HL-60 (cell line): ENCODE measurements at regions not wholly inside any gene's neighbourhood (a gene's known extent, or its start where the extent isn't known, plus 50 kb on each side); places are given as distances from the start of the nearest gene placed in this dataset.
A peak's percentile ranks its signal among the peaks of the same experiment; 100 is the strongest.

Experiments
- DNase-seq, 2 experiments: peaks; one replicate each; pipeline ENCODE4 v3.0.0-alpha.2; 2010 to 2020; ENCODE audit warnings: low read depth in 1 of 2, low spot score in 1 of 2
- H3K27ac ChIP-seq: fragments of 250-450 bp; sonication (Bioruptor Pico); replicated peaks from 2 replicates; pipeline ENCODE4 v1.5.1; 2020; ENCODE audit warnings: mild to moderate bottlenecking, moderate library complexity
- H3K27me3 ChIP-seq: fragments of 250-450 bp; sonication (Bioruptor Pico); 2 replicates; pipeline ENCODE4 v1.5.1; 2021; ENCODE audit warnings: mild to moderate bottlenecking, moderate library complexity; ENCODE audit not compliant: insufficient read depth, poor library complexity, severe bottlenecking
- H3K4me3 ChIP-seq: replicated peaks from 2 replicates; pipeline ENCODE4 v1.5.1; 2011; ENCODE audit warnings: mild to moderate bottlenecking, control low read depth, low read length; ENCODE audit not compliant: insufficient read depth
- CTCF ChIP-seq: IDR thresholded peaks from one replicate; pipeline ENCODE4 v1.5.1; 2011; ENCODE audit warnings: low read length, control low read depth, inconsistent platforms; ENCODE audit not compliant: insufficient read depth
- GABPA ChIP-seq: IDR thresholded peaks from 2 replicates; pipeline ENCODE4 v1.6.1; 2012; ENCODE audit warnings: low read depth
- POLR2AphosphoS5 ChIP-seq: IDR thresholded peaks from 2 replicates; pipeline ENCODE4 v1.6.1; 2012; ENCODE audit warnings: low read depth
- REST ChIP-seq: IDR thresholded peaks from 2 replicates; pipeline ENCODE4 v1.6.1; 2012; ENCODE audit warnings: low read depth; ENCODE audit not compliant: insufficient replicate concordance
- SPI1 ChIP-seq: IDR thresholded peaks from 2 replicates; pipeline ENCODE4 v1.6.1; 2012; ENCODE audit warnings: low read depth, mild to moderate bottlenecking, borderline replicate concordance

- Histone ChIP-seq H3K27me3 (no peaks in the 10 kb centered on the region), H3K27ac (no peak overlapping the region), H3K4me3 (no peak overlapping the region)
- DNase-seq = no peak
- TF ChIP-seq REST (no peak), GABPA (no peak), POLR2AphosphoS5 (no peak), CTCF (no peak), SPI1 (no peak)
Observed at GRCh38 chr4:11489453-11490083, 60.9 kb upstream of the HS3ST1 start.

- Histone ChIP-seq H3K27me3 (no peaks in the 10 kb centered on the region), H3K4me3 (no peak overlapping the region), H3K27ac (no peak overlapping the region)
- DNase-seq = no peak
- no peak for TF ChIP-seq SPI1
- no peak for TF ChIP-seq POLR2AphosphoS5
- no peak for TF ChIP-seq GABPA
- no peak for TF ChIP-seq CTCF
Observed at GRCh38 chr4:11488657-11489452, 60.2 kb upstream of the HS3ST1 start.

DNA sequence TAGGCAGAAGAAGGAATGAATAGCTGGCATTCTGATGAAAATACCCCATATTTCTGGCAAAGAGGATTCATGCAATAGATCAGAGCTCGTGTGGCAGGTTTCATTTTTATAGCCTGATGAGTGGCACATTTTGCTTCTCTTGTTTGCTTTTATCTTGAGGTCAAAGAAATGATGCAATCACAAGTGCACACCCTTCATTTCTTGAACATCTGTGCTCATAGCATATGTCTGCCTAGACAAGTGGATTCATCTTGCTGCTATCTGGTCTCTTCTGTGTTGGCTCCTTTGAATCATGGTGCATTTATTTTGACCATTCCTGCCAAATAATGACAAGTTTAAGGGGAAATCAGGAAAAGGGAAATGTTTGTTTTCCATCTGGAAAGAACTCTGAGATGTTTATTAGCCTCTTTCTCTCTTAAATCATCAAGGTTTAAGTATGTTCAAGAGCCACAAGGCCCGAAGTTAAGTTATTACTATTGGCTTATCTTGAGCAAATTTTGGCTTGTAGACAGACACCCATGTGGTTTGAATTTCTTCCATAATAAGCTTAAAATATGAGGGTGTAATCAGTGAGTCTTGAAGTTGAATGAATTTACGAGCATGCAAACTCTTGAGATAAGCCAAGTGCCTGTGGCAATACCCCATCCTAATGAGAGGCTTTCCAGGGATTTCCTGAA is 59.3 kb upstream of the HS3ST1 start:
- Histone ChIP-seq H3K27me3 (no peaks in the 10 kb centered on the region), H3K27ac (no peak overlapping the region), H3K4me3 (no peak overlapping the region)
- TF ChIP-seq REST (no peak), POLR2AphosphoS5 (no peak), SPI1 (no peak), CTCF (no peak), GABPA (no peak)
- DNase-seq = peak; percentile 39 to 66
